ENCODE measurements at regions not wholly inside any gene's neighbourhood (a gene's known extent, or its start where the extent isn't known, plus 50 kb on each side); places are given as distances from the start of the nearest gene placed in this dataset.

GRCh38 chr3:152731511-152731910, 103.4 kb upstream of the P2RY1 start:
- TF ChIP-seq CTCF (IDR thresholded peaks at IDR 0.05; ENCODE audit: borderline replicate concordance, extremely low read depth, low read length, poor library complexity, severe bottlenecking), result no peak
- no peak for TF ChIP-seq EZH2 (IDR thresholded peaks at IDR 0.05; ENCODE audit: borderline replicate concordance, low read depth, low read length, severe bottlenecking)

All from DND-41 (cell line).